ENCODE measurements at regions not wholly inside any gene's neighbourhood (a gene's known extent, or its start where the extent isn't known, plus 50 kb on each side); places are given as distances from the start of the nearest gene placed in this dataset.

- Histone ChIP-seq H4K20me1 (replicated peaks; ENCODE audit: insufficient read depth) (no peaks in the 10 kb centered on the region), H3K9me2 (ENCODE audit: insufficient read depth) (no peaks in the 10 kb centered on the region), H3K27me3 (ENCODE audit: insufficient read depth) (no peaks in the 10 kb centered on the region), H3K36me3 (ENCODE audit: insufficient read depth) (no peaks in the 10 kb centered on the region), H3K79me2 (replicated peaks; ENCODE audit: insufficient read depth) (no peaks in the 10 kb centered on the region), H3K4me2 (no peak overlapping the region), H3K4me3 (no peak overlapping the region), H3K27ac (ENCODE audit: low read depth) (no peak overlapping the region), H3F3A (replicated peaks; ENCODE audit: low read depth) (no peaks in the 10 kb centered on the region), H2AFZ (no peak overlapping the region), H3K4me1 (ENCODE audit: insufficient read depth) (no peaks in the 10 kb centered on the region)
- no peak for DNase-seq (ENCODE audit: low spot score)
- Mint-ChIP-seq H3K9me3 (no peaks in the 10 kb centered on the region), H3K4me3 (no peak overlapping the region), H3K36me3 (ENCODE audit: low read depth) (no peaks in the 10 kb centered on the region), H3K27ac (no peak overlapping the region), H3K4me1 (no peaks in the 10 kb centered on the region), H3K27me3 (ENCODE audit: insufficient read depth, low read depth, poor library complexity) (peaks cover 1% of the 10 kb centered on the region)
- TF ChIP-seq ZNF114 (CRISPR knock-in tag; IDR thresholded peaks at IDR 0.05) (no peak), ZNF462 (CRISPR knock-in tag; IDR thresholded peaks at IDR 0.05) (no peak), ZNF331 (CRISPR knock-in tag; IDR thresholded peaks at IDR 0.05; ENCODE audit: low read depth) (no peak), EZH2phosphoT487 (IDR thresholded peaks at IDR 0.05; ENCODE audit: unreplicated experiment) (no peak)
- ATAC-seq, result no peak
These were observed 182.8 kb upstream of the ZNF804B start for GRCh38 chr7:88576720-88577119.

DNA sequence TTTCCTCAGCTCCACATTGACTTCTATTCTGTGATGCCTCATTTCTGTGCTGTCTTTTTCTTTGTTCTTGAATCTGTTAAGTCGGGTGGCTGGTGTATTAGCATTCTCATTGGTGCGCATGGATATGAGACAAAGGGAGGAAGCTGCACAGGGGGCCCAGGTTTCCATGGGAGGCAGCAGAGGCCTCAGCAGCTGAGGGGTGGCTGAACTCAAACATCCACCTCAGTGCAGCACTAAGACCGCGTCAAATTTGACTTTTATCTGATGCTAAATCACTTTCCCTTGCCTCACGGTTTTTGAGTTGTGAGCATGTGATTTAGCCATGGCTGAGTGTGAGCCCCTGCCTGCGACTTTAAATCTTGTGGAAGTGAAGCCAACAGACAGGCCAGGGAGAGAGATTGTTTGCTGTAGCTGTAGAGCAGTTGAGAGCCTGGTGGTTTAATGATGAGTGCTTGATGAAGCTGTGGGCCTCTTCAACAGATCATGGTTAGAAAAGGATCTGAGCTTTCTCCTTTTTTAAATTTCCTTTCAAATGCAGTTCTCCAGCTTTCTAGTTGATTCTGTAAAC, 193.3 kb upstream of the ZNF804B start:
- peak; percentile 61 for ATAC-seq
- peaks cover 3% of the 10 kb centered on the region; the same call in 1 of the 3 replicates for H3K9me3 Mint-ChIP-seq
- no peaks in the 10 kb centered on the region for H3K36me3 ChIP-seq (ENCODE audit: insufficient read depth)
- TF ChIP-seq EZH2phosphoT487 (IDR thresholded peaks at IDR 0.05; ENCODE audit: unreplicated experiment), result no peak
- TF ChIP-seq ZNF462 (CRISPR knock-in tag; IDR thresholded peaks at IDR 0.05), result 0 out of 2 replicates have a peak, but pooled peaks have one; percentile 11
- TF ChIP-seq EZH2 (IDR thresholded peaks at IDR 0.05; ENCODE audit: low read depth, unreplicated experiment), result no peak
- no peak for TF ChIP-seq STAT1 (IDR thresholded peaks at IDR 0.05; ENCODE audit: unreplicated experiment)

More for the DNA sequence above, 193.3 kb upstream of the ZNF804B start:
- Mint-ChIP-seq H3K36me3 (ENCODE audit: low read depth) (no peaks in the 10 kb centered on the region), H3K4me1 (peaks cover 19% of the 10 kb centered on the region), H3K27me3 (ENCODE audit: insufficient read depth, low read depth, poor library complexity) (no peaks in the 10 kb centered on the region), H3K4me3 (no peak overlapping the region), H3K27ac (no peak overlapping the region)
- peak overlapping the region; percentile 89 for H2AFZ ChIP-seq
- no peaks in the 10 kb centered on the region for H3K79me2 ChIP-seq (replicated peaks; ENCODE audit: insufficient read depth)
- no peaks in the 10 kb centered on the region for H4K20me1 ChIP-seq (replicated peaks; ENCODE audit: insufficient read depth)
- peak; percentile 19 for DNase-seq (ENCODE audit: low spot score)
- H3K27me3 ChIP-seq (ENCODE audit: insufficient read depth), result no peaks in the 10 kb centered on the region
- peaks cover 15% of the 10 kb centered on the region for H3K4me1 ChIP-seq (ENCODE audit: insufficient read depth)
- H3F3A ChIP-seq (replicated peaks; ENCODE audit: low read depth), result no peaks in the 10 kb centered on the region
- peaks cover 9% of the 10 kb centered on the region for H3K9me2 ChIP-seq (ENCODE audit: insufficient read depth)
- no peak overlapping the region for H3K4me3 ChIP-seq
- H3K4me2 ChIP-seq, result peak overlapping the region; percentile 39
- H3K27ac ChIP-seq (ENCODE audit: low read depth), result no peak overlapping the region
